GM12892 (cell line): ENCODE measurements at regions not wholly inside any gene's neighbourhood (a gene's known extent, or its start where the extent isn't known, plus 50 kb on each side); places are given as distances from the start of the nearest gene placed in this dataset.

Experiments
- POLR2A ChIP-seq: IDR thresholded peaks from 2 replicates; pipeline ENCODE4 v1.6.1; 2011; ENCODE audit warnings: low read depth, low read length, control low read depth
- POLR2AphosphoS5 ChIP-seq: IDR thresholded peaks from 2 replicates; pipeline ENCODE4 v1.6.1; 2011; ENCODE audit warnings: low read depth, low read length, control low read depth
- TAF1 ChIP-seq: IDR thresholded peaks from 2 replicates; pipeline ENCODE4 v1.6.1; 2011; ENCODE audit warnings: low read depth, mild to moderate bottlenecking, control low read depth, low read length, borderline replicate concordance

DNA sequence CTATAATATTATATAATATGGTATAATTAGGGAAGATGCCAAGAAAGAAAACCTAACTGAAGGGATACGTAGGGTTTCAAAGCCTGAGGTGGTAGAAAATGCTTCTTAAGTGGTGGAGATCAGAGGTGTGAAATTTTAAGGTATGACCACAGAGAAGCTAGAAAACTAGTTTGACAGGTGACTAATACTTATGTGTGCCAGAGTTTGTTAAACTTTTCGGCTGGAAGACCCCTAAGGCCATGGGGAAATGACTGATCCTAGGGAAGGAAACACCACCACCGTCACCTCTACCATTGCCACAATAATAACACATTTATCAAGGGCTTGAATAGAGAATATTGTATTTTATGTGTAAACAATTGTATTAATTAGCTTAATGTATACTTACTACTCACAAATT is 261.4 kb upstream of the GBE1 start:
- TF ChIP-seq POLR2AphosphoS5 (no peak), TAF1 (no peak), POLR2A (no peak)
